Hepatocyte (in vitro differentiated cells): ENCODE measurements at regions not wholly inside any gene's neighbourhood (a gene's known extent, or its start where the extent isn't known, plus 50 kb on each side); places are given as distances from the start of the nearest gene placed in this dataset.
A peak's percentile ranks its signal among the peaks of the same experiment; 100 is the strongest.

ENCODE experiments used
- DNase-seq: peaks from one replicate; pipeline ENCODE4 v3.0.0-alpha.2; 2016; ENCODE audit warnings: low spot score
- H2AFZ ChIP-seq: fragments of 200-600 bp; sonication (generic); 2 replicates; pipeline ENCODE4 v1.6.0; 2016; ENCODE audit warnings: antibody characterized with exemption, mild to moderate bottlenecking
- H3K27ac ChIP-seq: fragments of 200-600 bp; sonication (generic); 2 replicates; pipeline ENCODE4 v1.5.1; 2016; ENCODE audit warnings: mild to moderate bottlenecking
- H3K27me3 ChIP-seq: fragments of 200-600 bp; sonication (generic); 2 replicates; pipeline ENCODE4 v1.6.1; 2016
- H3K36me3 ChIP-seq: fragments of 200-600 bp; sonication (generic); replicated peaks from 2 replicates; pipeline ENCODE4 v1.5.1; 2016; ENCODE audit warnings: low read depth; ENCODE audit not compliant: insufficient read depth
- H3K4me1 ChIP-seq: fragments of 200-600 bp; sonication (generic); 2 replicates; pipeline ENCODE4 v1.5.1; 2016; ENCODE audit warnings: mild to moderate bottlenecking, moderate library complexity; ENCODE audit not compliant: insufficient read depth
- H3K4me2 ChIP-seq: fragments of 200-600 bp; sonication (generic); 2 replicates; pipeline ENCODE4 v1.6.0; 2016
- H3K4me3 ChIP-seq: fragments of 200-600 bp; sonication (generic); 2 replicates; pipeline ENCODE4 v1.5.1; 2016; ENCODE audit warnings: mild to moderate bottlenecking
- H3K79me2 ChIP-seq: fragments of 200-600 bp; sonication (generic); 2 replicates; pipeline ENCODE4 v1.6.0; 2017; ENCODE audit warnings: mild to moderate bottlenecking
- H3K9me2 ChIP-seq: fragments of 200-600 bp; sonication (generic); replicated peaks from 2 replicates; pipeline ENCODE4 v1.6.0; 2017; ENCODE audit warnings: mild to moderate bottlenecking; ENCODE audit not compliant: insufficient read depth
- H3K9me3 ChIP-seq: fragments of 200-600 bp; sonication (generic); 2 replicates; pipeline ENCODE4 v1.5.1; 2016; ENCODE audit warnings: low read depth, mild to moderate bottlenecking
- H4K20me1 ChIP-seq: fragments of 200-600 bp; sonication (generic); 2 replicates; pipeline ENCODE4 v1.6.0; 2016; ENCODE audit warnings: mild to moderate bottlenecking; ENCODE audit not compliant: insufficient read depth, poor library complexity, severe bottlenecking
- CTCF ChIP-seq: fragments of 200-600 bp; sonication (generic); IDR thresholded peaks from 2 replicates; pipeline ENCODE4 v1.5.1; 2016; ENCODE audit warnings: antibody characterized with exemption, mild to moderate bottlenecking; ENCODE audit not compliant: poor library complexity
- EZH2 ChIP-seq: fragments of 200-600 bp; sonication (generic); IDR thresholded peaks from 2 replicates; pipeline ENCODE4 v1.6.1; 2016; ENCODE audit warnings: antibody characterized with exemption, mild to moderate bottlenecking, borderline replicate concordance
- EZH2phosphoT487 ChIP-seq: fragments of 200-600 bp; sonication (generic); IDR thresholded peaks from one replicate; pipeline ENCODE4 v1.6.1; 2018; ENCODE audit warnings: antibody characterized with exemption, mild to moderate bottlenecking, low read depth, moderate library complexity; ENCODE audit not compliant: unreplicated experiment, severe bottlenecking
- WGBS: methylation state at CpG from one replicate; pipeline ENCODE4 v1.1.6; 2016; ENCODE audit warnings: low lambda C conversion rate; ENCODE audit errors: missing lambda C conversion rate; 5-methylcytosine and 5-hydroxymethylcytosine counted together

- no peak overlapping the region for H2AFZ ChIP-seq
- no peak for DNase-seq
- H4K20me1 ChIP-seq: no peaks in the 10 kb centered on the region
- H3K4me2 ChIP-seq: no peak overlapping the region
- no peaks in the 10 kb centered on the region for H3K79me2 ChIP-seq
- no peaks in the 10 kb centered on the region for H3K9me2 ChIP-seq
- H3K36me3 ChIP-seq: no peaks in the 10 kb centered on the region
- no peaks in the 10 kb centered on the region for H3K4me1 ChIP-seq
- no peak for TF ChIP-seq CTCF
- no peak for TF ChIP-seq EZH2phosphoT487
- no peak overlapping the region for H3K27ac ChIP-seq
- H3K4me3 ChIP-seq: no peak overlapping the region
- H3K27me3 ChIP-seq: no peaks in the 10 kb centered on the region
- H3K9me3 ChIP-seq: no peaks in the 10 kb centered on the region
- 0% methylated on average over 1 of the region's 1 CpG for WGBS
Measured at GRCh38 chr6:9553002-9553401, 861.9 kb downstream of the TFAP2A start.

- no peak overlapping the region for H2AFZ ChIP-seq
- peaks cover 4% of the 10 kb centered on the region for H3K4me1 ChIP-seq
- no peaks in the 10 kb centered on the region for H3K27me3 ChIP-seq
- H3K27ac ChIP-seq: no peak overlapping the region
- TF ChIP-seq EZH2phosphoT487 (no peak), CTCF (no peak), EZH2 (no peak)
- DNase-seq: no peak
- H3K79me2 ChIP-seq: no peaks in the 10 kb centered on the region
- no peaks in the 10 kb centered on the region for H3K9me2 ChIP-seq
- H3K9me3 ChIP-seq: no peaks in the 10 kb centered on the region
- no peak overlapping the region for H3K4me2 ChIP-seq
- H3K4me3 ChIP-seq: no peak overlapping the region
- 83% methylated on average over 5 of the region's 5 CpGs for WGBS
- H4K20me1 ChIP-seq: no peaks in the 10 kb centered on the region
- H3K36me3 ChIP-seq: no peaks in the 10 kb centered on the region
Measured at GRCh38 chr6:9543649-9544048, 871.2 kb downstream of the TFAP2A start.

GRCh38 chr6:9540534-9541126 lies 874.2 kb downstream of the TFAP2A start:
- peak; percentile 66 for DNase-seq
- H3K4me2 ChIP-seq: no peak overlapping the region
- H3K27me3 ChIP-seq: no peaks in the 10 kb centered on the region
- H4K20me1 ChIP-seq: no peaks in the 10 kb centered on the region
- no peaks in the 10 kb centered on the region for H3K36me3 ChIP-seq
- no peak overlapping the region for H2AFZ ChIP-seq
- no peak overlapping the region for H3K27ac ChIP-seq
- H3K79me2 ChIP-seq: no peaks in the 10 kb centered on the region
- H3K4me3 ChIP-seq: no peak overlapping the region
- H3K4me1 ChIP-seq: peaks cover 4% of the 10 kb centered on the region
- H3K9me3 ChIP-seq: no peaks in the 10 kb centered on the region
- no peaks in the 10 kb centered on the region for H3K9me2 ChIP-seq
- TF ChIP-seq EZH2: no peak
- TF ChIP-seq CTCF: peak; percentile 83
- no peak for TF ChIP-seq EZH2phosphoT487
- 56% methylated on average over 2 of the region's 2 CpGs for WGBS

- Histone ChIP-seq H3K27ac (no peak overlapping the region), H3K9me3 (no peaks in the 10 kb centered on the region), H3K36me3 (no peaks in the 10 kb centered on the region), H3K4me1 (peaks cover 4% of the 10 kb centered on the region), H2AFZ (no peak overlapping the region), H3K9me2 (no peaks in the 10 kb centered on the region), H3K79me2 (no peaks in the 10 kb centered on the region), H3K4me2 (no peak overlapping the region), H3K4me3 (no peak overlapping the region), H4K20me1 (no peaks in the 10 kb centered on the region), H3K27me3 (no peaks in the 10 kb centered on the region)
- no peak for DNase-seq
- TF ChIP-seq EZH2phosphoT487: no peak
- TF ChIP-seq CTCF: no peak
- no peak for TF ChIP-seq EZH2
Measured at GRCh38 chr6:9540126-9540525, 874.7 kb downstream of the TFAP2A start.
